A549 (cell line): ENCODE measurements at regions not wholly inside any gene's neighbourhood (a gene's known extent, or its start where the extent isn't known, plus 50 kb on each side); places are given as distances from the start of the nearest gene placed in this dataset.
"Not testable (repeated sequence)": the region's sequence is repeated elsewhere in the genome, so short reads cannot be mapped to it uniquely, and the experiment has no call there.

Source experiments
- ATAC-seq, 2 experiments: fragments of 200-7000 bp in 1 of 2; fragments of >200 bp in 1 of 2; cut with Nextera tagmentation in 1 of 2; cut with Tn5 transposase in 1 of 2; 3 replicates each; pipeline versions ENCODE4 v1.8.0 to v1.9.1; 2018 to 2020; ENCODE audit warnings: mild to moderate bottlenecking in 1 of 2, moderate library complexity in 1 of 2
- CTCF ChIA-PET: fragments of 300-600 bp; sonication (Branson Sonifier 250); formaldehyde crosslinking; extraction: SDS; loops from one replicate; lab custom pipeline; 2021; ENCODE audit warnings: antibody characterized with exemption, inconsistent platforms; lab: Yijun Ruan, JAX
- POLR2A ChIA-PET: fragments of 350-600 bp; formaldehyde crosslinking; extraction: SDS; loops from one replicate; lab custom pipeline; 2021; ENCODE audit warnings: antibody characterized with exemption, inconsistent platforms; lab: Yijun Ruan, JAX
- DNase-seq, 2 experiments: peaks; one replicate each; pipeline versions ENCODE4 v3.0.0 to v3.0.0-alpha.2; 2011 to 2016; ENCODE audit warnings: low read depth in 1 of 2, low spot score in 1 of 2
- FAIRE-seq: peaks from 2 replicates; lab custom pipeline; 2011; peaks lifted over from hg19 to GRCh38; lab: Jason Lieb, UNC
- H3K27ac ChIP-seq, 2 experiments: fragments of >200 bp; sonication (Bioruptor Twin); formaldehyde crosslinking; 3 replicates each; pipeline ENCODE4 v1.5.1; 2016 to 2017
- H3K4me1 ChIP-seq: fragments of >200 bp; sonication (Bioruptor Twin); formaldehyde crosslinking; 3 replicates; pipeline ENCODE4 v1.6.1; 2016
- H3K4me2 ChIP-seq: fragments of >200 bp; sonication (Bioruptor Twin); formaldehyde crosslinking; 3 replicates; pipeline ENCODE4 v1.6.1; 2016
- H3K4me3 ChIP-seq: fragments of >200 bp; sonication (Bioruptor Twin); formaldehyde crosslinking; 3 replicates; pipeline ENCODE4 v1.5.1; 2016
- H3K9me3 ChIP-seq: fragments of >200 bp; sonication (Bioruptor Twin); formaldehyde crosslinking; 3 replicates; pipeline ENCODE4 v1.6.1; 2016
- BCL3 ChIP-seq: fragments of >200 bp; sonication (Bioruptor Twin); formaldehyde crosslinking; IDR thresholded peaks from 3 replicates; pipeline ENCODE4 v1.6.1; 2016
- CTCF ChIP-seq: fragments of >200 bp; sonication (Bioruptor Twin); formaldehyde crosslinking; IDR thresholded peaks from 3 replicates; pipeline ENCODE4 v1.5.1; 2016
- E2F6 ChIP-seq: IDR thresholded peaks from 2 replicates; pipeline ENCODE4 v1.6.1; 2012; ENCODE audit warnings: low read depth, borderline replicate concordance
- EHMT2 ChIP-seq: fragments of 200-600 bp; sonication (generic); IDR thresholded peaks from 2 replicates; pipeline ENCODE4 v1.6.1; 2016; ENCODE audit warnings: antibody characterized with exemption, low read depth, mild to moderate bottlenecking, moderate library complexity
- EP300 ChIP-seq, 2 experiments: fragments of >200 bp; sonication (Bioruptor Twin); formaldehyde crosslinking; IDR thresholded peaks; 2 replicates in 1 of 2; 3 replicates in 1 of 2; pipeline ENCODE4 v1.6.1; 2016 to 2017
- ESRRA ChIP-seq: fragments of 150-350 bp; IDR thresholded peaks from 2 replicates; pipeline ENCODE4 v1.6.1; 2014; ENCODE audit warnings: mild to moderate bottlenecking, low read length, borderline replicate concordance
- FOSB ChIP-seq: fragments of 250-450 bp; sonication (Bioruptor Pico); IDR thresholded peaks from 2 replicates; pipeline ENCODE4 v1.5.0; 2020; ENCODE audit warnings: mild to moderate bottlenecking, moderate library complexity
- FOSL2 ChIP-seq, 2 experiments: fragments of 450-650 bp in 1 of 2; fragments of >200 bp in 1 of 2; sonication (Bioruptor Twin) in 1 of 2; formaldehyde crosslinking; IDR thresholded peaks; 2 replicates each; pipeline versions ENCODE4 v1.5.0 to v1.6.1; 2016 to 2020; ENCODE audit warnings: mild to moderate bottlenecking in 1 of 2, moderate library complexity in 1 of 2
- FOXS1 ChIP-seq: fragments of 250-450 bp; sonication (Bioruptor Pico); IDR thresholded peaks from 2 replicates; pipeline ENCODE4 v1.5.0; 2020; ENCODE audit warnings: mild to moderate bottlenecking, moderate library complexity
- HOXA7 ChIP-seq: fragments of 250-450 bp; sonication (Bioruptor Pico); IDR thresholded peaks from 2 replicates; pipeline ENCODE4 v1.5.0; 2020; ENCODE audit warnings: mild to moderate bottlenecking, moderate library complexity
- HOXB13 ChIP-seq: fragments of 250-450 bp; sonication (Bioruptor Pico); IDR thresholded peaks from 2 replicates; pipeline ENCODE4 v1.5.0; 2020; ENCODE audit warnings: low read depth, mild to moderate bottlenecking, moderate library complexity
- JUN ChIP-seq, 2 experiments: fragments of >200 bp; sonication (Bioruptor Twin); formaldehyde crosslinking; IDR thresholded peaks; 2 replicates in 1 of 2; 3 replicates in 1 of 2; pipeline ENCODE4 v1.6.1; 2016 to 2017
- JUNB ChIP-seq: fragments of >200 bp; sonication (Bioruptor Twin); formaldehyde crosslinking; IDR thresholded peaks from 2 replicates; pipeline ENCODE4 v1.6.1; 2016
- MAFK ChIP-seq: fragments of 450-650 bp; IDR thresholded peaks from 2 replicates; pipeline ENCODE4 v1.6.1; 2014; ENCODE audit not compliant: partially characterized antibody
- NPAS2 ChIP-seq: fragments of 250-450 bp; sonication (Bioruptor Pico); IDR thresholded peaks from 2 replicates; pipeline ENCODE4 v1.8.0; 2022; ENCODE audit warnings: mild to moderate bottlenecking, moderate library complexity, borderline replicate concordance
- PBX3 ChIP-seq: IDR thresholded peaks from 2 replicates; pipeline ENCODE4 v1.6.1; 2012
- POLR2AphosphoS2 ChIP-seq: conservative IDR thresholded peaks from 2 replicates; pipeline ENCODE4 v1.6.1; 2012; ENCODE audit warnings: low read length, improper control_type of control experiment, inconsistent platforms
- RARB ChIP-seq: fragments of 250-450 bp; sonication (Bioruptor Pico); IDR thresholded peaks from 2 replicates; pipeline ENCODE4 v1.8.0; 2021; ENCODE audit warnings: mild to moderate bottlenecking, moderate library complexity
- RCOR1 ChIP-seq: fragments of 150-350 bp; IDR thresholded peaks from 2 replicates; pipeline ENCODE4 v1.6.1; 2014; ENCODE audit warnings: antibody characterized with exemption, low read length, low read depth
- SMC3 ChIP-seq: fragments of >200 bp; sonication (Bioruptor Twin); formaldehyde crosslinking; IDR thresholded peaks from 3 replicates; pipeline ENCODE4 v1.6.1; 2018; ENCODE audit warnings: inconsistent platforms
- TP53 ChIP-seq: fragments of 250-450 bp; sonication (Bioruptor Pico); IDR thresholded peaks from 2 replicates; pipeline ENCODE4 v1.5.0; 2021; ENCODE audit warnings: mild to moderate bottlenecking, moderate library complexity
- ZFP36 ChIP-seq: fragments of 450-650 bp; IDR thresholded peaks from 2 replicates; pipeline ENCODE4 v1.6.1; 2014; ENCODE audit warnings: borderline replicate concordance; ENCODE audit not compliant: partially characterized antibody
- WGBS: methylation state at CpG from one replicate; pipeline ENCODE4 v1.1.6; 2017; ENCODE audit errors: missing lambda C conversion rate; 5-methylcytosine and 5-hydroxymethylcytosine counted together
- TF ChIP-seq, protein P1 (sequence below): fragments of >200 bp; sonication (Bioruptor Twin); formaldehyde crosslinking; IDR thresholded peaks from 2 replicates; pipeline ENCODE4 v1.6.1; 2016

DNA sequence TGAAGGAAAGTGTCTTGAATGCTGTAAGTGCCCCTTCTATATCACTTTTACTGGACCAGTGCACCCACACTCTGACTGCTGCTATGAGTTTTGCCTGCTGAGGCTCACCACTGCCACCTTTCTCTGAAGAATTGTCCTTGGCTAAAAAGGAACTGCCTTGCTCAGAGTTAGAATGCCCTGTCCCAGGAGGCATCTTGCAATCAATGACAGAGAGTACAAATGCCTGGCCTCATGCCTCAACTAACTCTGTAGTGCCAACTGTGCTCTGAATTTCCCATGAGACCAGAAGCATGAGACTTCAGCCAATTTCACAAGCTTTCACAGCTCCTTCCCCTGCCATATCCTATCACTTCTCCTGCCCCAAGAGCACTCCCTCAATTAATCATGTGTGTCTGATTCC, 569.7 kb downstream of the ZNF608 start (continued):
- TF ChIP-seq TP53 (CRISPR knock-in tag) = no peak
- TF ChIP-seq, protein P1, sequence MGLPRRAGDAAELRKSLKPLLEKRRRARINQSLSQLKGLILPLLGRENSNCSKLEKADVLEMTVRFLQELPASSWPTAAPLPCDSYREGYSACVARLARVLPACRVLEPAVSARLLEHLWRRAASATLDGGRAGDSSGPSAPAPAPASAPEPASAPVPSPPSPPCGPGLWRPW = no peak
- no peak for TF ChIP-seq FOSL2 (IDR thresholded peaks at IDR 0.05)
- no peak for TF ChIP-seq FOSL2 (CRISPR knock-in tag; IDR thresholded peaks at IDR 0.05)
- TF ChIP-seq EHMT2 = no peak

DNA sequence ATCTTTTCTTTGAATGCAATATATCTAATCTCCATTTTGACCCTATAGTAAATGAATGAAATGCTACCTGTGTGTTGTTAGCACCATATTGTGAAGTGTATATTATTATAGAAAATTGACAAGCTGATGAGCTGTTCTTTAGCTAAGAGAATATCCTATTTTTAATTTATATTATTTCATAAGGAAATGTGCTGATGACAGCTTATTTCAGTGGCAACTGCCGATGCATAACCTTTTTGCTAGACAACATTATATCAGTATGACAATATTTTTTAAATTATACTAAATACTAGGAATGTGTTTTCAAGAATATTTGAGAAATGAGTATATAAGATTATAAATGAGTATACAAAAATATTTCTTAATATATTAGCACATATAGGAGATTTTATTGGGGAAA, 573.1 kb downstream of the ZNF608 start:
- no peak for TF ChIP-seq FOSB (CRISPR knock-in tag)
- TF ChIP-seq MAFK = peak; percentile 71
- no peak for TF ChIP-seq E2F6
- Histone ChIP-seq H3K9me3 (0 out of 3 replicates have a peak, but pooled peaks cover 3% of the 10 kb centered on the region), H3K27ac (no peak overlapping the region), H3K4me3 (no peak overlapping the region), H3K4me1 (no peaks in the 10 kb centered on the region), H3K4me2 (no peak overlapping the region)
- ATAC-seq = no peak
- DNase-seq = no peak
- ChIA-PET POLR2A (no interaction called here), CTCF (no interaction called here)
- WGBS = 77% methylated on average over 1 of the region's 1 CpG
- no peak for FAIRE-seq

DNA sequence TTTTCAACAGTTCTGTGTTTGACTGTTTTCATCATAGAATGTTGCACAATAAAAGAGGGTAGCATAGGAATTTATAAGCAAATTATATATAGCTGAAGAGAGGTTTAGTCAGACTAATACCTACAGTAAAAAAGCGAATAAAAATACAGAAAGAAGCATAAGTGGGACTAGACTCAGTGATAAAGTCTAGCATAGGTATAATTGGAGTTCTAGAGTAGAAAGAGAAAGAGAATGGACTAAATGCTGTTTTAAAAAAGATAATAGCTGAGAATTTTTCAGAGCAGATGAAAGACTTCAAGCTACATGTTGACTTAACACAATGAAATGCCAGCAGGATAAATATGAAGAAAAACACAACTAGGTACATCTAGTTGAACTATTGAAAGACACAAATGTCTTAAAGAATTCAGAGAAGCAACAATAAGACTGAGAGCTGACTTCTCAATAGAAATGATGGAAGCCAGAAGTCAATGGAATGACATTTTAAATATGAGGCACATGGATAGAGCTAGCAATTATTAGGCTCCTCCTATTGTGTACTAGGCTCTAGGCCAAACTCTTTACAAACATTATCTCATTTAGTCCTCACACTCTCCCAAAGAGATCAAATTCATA, 573.9 kb downstream of the ZNF608 start:
- CTCF ChIA-PET = interaction anchor here (0.6 kb wide), 1 partner anchor 96 kb away, joined by 4 read pairs; no protein-coding TSS in a partner anchor
- Histone ChIP-seq H3K4me2 (no peak overlapping the region), H3K4me3 (no peak overlapping the region), H3K4me1 (no peaks in the 10 kb centered on the region), H3K9me3 (0 out of 3 replicates have a peak, but pooled peaks cover 3% of the 10 kb centered on the region), H3K27ac (no peak overlapping the region)
- no peak for ATAC-seq
- POLR2A ChIA-PET = no interaction called here
- FAIRE-seq = no peak
- no peak for DNase-seq
- 13% methylated on average over 1 of the region's 1 CpG for WGBS
- TF ChIP-seq RCOR1 = no peak
- TF ChIP-seq BCL3 = no peak
- no peak for TF ChIP-seq ESRRA
- TF ChIP-seq FOSB (CRISPR knock-in tag) = no peak
- TF ChIP-seq SMC3 = no peak
- TF ChIP-seq HOXB13 (CRISPR knock-in tag) = no peak
- TF ChIP-seq HOXA7 (CRISPR knock-in tag) = no peak
- TF ChIP-seq JUN (IDR thresholded peaks at IDR 0.05) = no peak
- TF ChIP-seq POLR2AphosphoS2 = no peak
- TF ChIP-seq E2F6 = no peak
- TF ChIP-seq NPAS2 (CRISPR knock-in tag) = no peak
- TF ChIP-seq EP300 (IDR thresholded peaks at IDR 0.05) = no peak
- no peak for TF ChIP-seq PBX3
- TF ChIP-seq ZFP36 = no peak
- no peak for TF ChIP-seq JUNB
- no peak for TF ChIP-seq CTCF
- no peak for TF ChIP-seq FOXS1
- no peak for TF ChIP-seq RARB (CRISPR knock-in tag)
- no peak for TF ChIP-seq MAFK
- TF ChIP-seq EHMT2 = no peak

GRCh38 chr5:124168093-124168492, 578.3 kb downstream of the ZNF608 start:
- 12% methylated on average over 2 of the region's 2 CpGs for WGBS
- FAIRE-seq, H3K4me3 ChIP-seq, POLR2A ChIA-PET, H3K9me3 ChIP-seq, ATAC-seq, DNase-seq, H3K4me2 ChIP-seq, H3K4me1 ChIP-seq, H3K27ac ChIP-seq, CTCF ChIA-PET: not testable (repeated sequence)
